Testis (tissue), 2 donors: ENCODE measurements at regions not wholly inside any gene's neighbourhood (a gene's known extent, or its start where the extent isn't known, plus 50 kb on each side); places are given as distances from the start of the nearest gene placed in this dataset.

Source experiments
- POLR2A ChIP-seq: fragments of 450-650 bp; IDR thresholded peaks from one replicate; pipeline ENCODE4 v1.6.1; 2017; ENCODE audit warnings: antibody characterized with exemption, mild to moderate bottlenecking, moderate library complexity
- TF ChIP-seq, protein P1 (sequence below), 3 experiments: fragments of 450-650 bp in 2 of 3; fragments of 200-600 bp in 1 of 3; sonication (generic) in 1 of 3; IDR thresholded peaks; one replicate each; pipeline ENCODE4 v1.5.1; 2016 to 2019; ENCODE audit warnings: antibody characterized with exemption in 3 of 3, mild to moderate bottlenecking in 2 of 3, moderate library complexity in 1 of 3

DNA sequence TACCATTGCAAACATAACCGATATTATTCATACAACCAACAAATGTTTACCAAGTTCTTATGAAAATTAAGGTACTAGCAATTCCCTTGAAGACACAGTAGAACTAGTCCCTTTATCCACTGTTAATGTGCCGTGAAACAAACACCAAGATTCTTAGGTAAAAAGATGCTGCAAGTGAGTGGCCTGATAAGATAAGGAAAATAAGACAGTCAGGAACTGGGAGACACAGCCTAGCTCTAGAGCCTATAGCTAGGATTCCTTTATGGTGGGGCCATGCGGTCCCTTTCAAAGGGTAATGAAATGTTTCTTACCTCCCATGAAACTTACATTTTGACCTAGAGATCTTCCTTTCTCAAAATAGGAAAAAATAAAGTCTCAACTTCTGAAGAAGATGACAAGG lies 658.4 kb upstream of the MIR17HG start:
- TF ChIP-seq, protein P1, sequence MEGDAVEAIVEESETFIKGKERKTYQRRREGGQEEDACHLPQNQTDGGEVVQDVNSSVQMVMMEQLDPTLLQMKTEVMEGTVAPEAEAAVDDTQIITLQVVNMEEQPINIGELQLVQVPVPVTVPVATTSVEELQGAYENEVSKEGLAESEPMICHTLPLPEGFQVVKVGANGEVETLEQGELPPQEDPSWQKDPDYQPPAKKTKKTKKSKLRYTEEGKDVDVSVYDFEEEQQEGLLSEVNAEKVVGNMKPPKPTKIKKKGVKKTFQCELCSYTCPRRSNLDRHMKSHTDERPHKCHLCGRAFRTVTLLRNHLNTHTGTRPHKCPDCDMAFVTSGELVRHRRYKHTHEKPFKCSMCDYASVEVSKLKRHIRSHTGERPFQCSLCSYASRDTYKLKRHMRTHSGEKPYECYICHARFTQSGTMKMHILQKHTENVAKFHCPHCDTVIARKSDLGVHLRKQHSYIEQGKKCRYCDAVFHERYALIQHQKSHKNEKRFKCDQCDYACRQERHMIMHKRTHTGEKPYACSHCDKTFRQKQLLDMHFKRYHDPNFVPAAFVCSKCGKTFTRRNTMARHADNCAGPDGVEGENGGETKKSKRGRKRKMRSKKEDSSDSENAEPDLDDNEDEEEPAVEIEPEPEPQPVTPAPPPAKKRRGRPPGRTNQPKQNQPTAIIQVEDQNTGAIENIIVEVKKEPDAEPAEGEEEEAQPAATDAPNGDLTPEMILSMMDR (IDR thresholded peaks at IDR 0.05), result no peak
- no peak for TF ChIP-seq POLR2A
